Endothelial cell (in vitro differentiated cells): ENCODE measurements at regions not wholly inside any gene's neighbourhood (a gene's known extent, or its start where the extent isn't known, plus 50 kb on each side); places are given as distances from the start of the nearest gene placed in this dataset.

ENCODE experiments used
- DNase-seq: peaks from one replicate; pipeline ENCODE4 v3.0.0; 2021; ENCODE audit warnings: low spot score
- H3K27ac Mint-ChIP-seq: one replicate; pipeline ENCODE4 v1.8.0; 2021; ENCODE audit warnings: mixed read lengths, inconsistent platforms; ENCODE audit not compliant: unreplicated experiment
- H3K27me3 Mint-ChIP-seq: one replicate; pipeline ENCODE4 v1.8.0; 2021; ENCODE audit warnings: mild to moderate bottlenecking, moderate library complexity, mixed read lengths, inconsistent platforms; ENCODE audit not compliant: unreplicated experiment
- H3K36me3 Mint-ChIP-seq: one replicate; pipeline ENCODE4 v1.8.0; 2021; ENCODE audit warnings: mild to moderate bottlenecking, low read depth, mixed read lengths, inconsistent platforms; ENCODE audit not compliant: unreplicated experiment
- H3K4me1 Mint-ChIP-seq: one replicate; pipeline ENCODE4 v1.8.0; 2021; ENCODE audit warnings: mild to moderate bottlenecking, mixed read lengths, inconsistent platforms; ENCODE audit not compliant: unreplicated experiment
- H3K4me3 Mint-ChIP-seq: one replicate; pipeline ENCODE4 v1.8.0; 2021; ENCODE audit warnings: mild to moderate bottlenecking, mixed read lengths, inconsistent platforms; ENCODE audit not compliant: unreplicated experiment
- H3K9me3 Mint-ChIP-seq: one replicate; pipeline ENCODE4 v1.8.0; 2021; ENCODE audit warnings: mixed read lengths, inconsistent platforms; ENCODE audit not compliant: unreplicated experiment
- CTCF ChIP-seq: fragments of 200-600 bp; sonication (generic); IDR thresholded peaks from one replicate; pipeline ENCODE4 v1.5.0; 2021; ENCODE audit warnings: antibody characterized with exemption; ENCODE audit not compliant: unreplicated experiment

- Mint-ChIP-seq H3K27ac (no peak overlapping the region), H3K4me1 (no peaks in the 10 kb centered on the region), H3K36me3 (no peaks in the 10 kb centered on the region), H3K27me3 (peaks cover 2% of the 10 kb centered on the region), H3K9me3 (no peaks in the 10 kb centered on the region), H3K4me3 (no peak overlapping the region)
- DNase-seq = no peak
- no peak for TF ChIP-seq CTCF
These were observed 85.4 kb upstream of the GNAZ start for GRCh38 chr22:22984967-22985366.

- Mint-ChIP-seq H3K9me3 (no peaks in the 10 kb centered on the region), H3K36me3 (no peaks in the 10 kb centered on the region), H3K27ac (no peak overlapping the region), H3K4me3 (no peak overlapping the region), H3K27me3 (peaks cover 2% of the 10 kb centered on the region), H3K4me1 (no peaks in the 10 kb centered on the region)
- TF ChIP-seq CTCF = no peak
- no peak for DNase-seq
These were observed 84.3 kb upstream of the GNAZ start for GRCh38 chr22:22986008-22986407.

- H3K4me1 Mint-ChIP-seq = no peaks in the 10 kb centered on the region
- DNase-seq = no peak
- H3K27ac Mint-ChIP-seq = no peak overlapping the region
- no peaks in the 10 kb centered on the region for H3K36me3 Mint-ChIP-seq
- no peak for TF ChIP-seq CTCF
- H3K4me3 Mint-ChIP-seq = no peak overlapping the region
- no peaks in the 10 kb centered on the region for H3K9me3 Mint-ChIP-seq
- H3K27me3 Mint-ChIP-seq = peaks cover 2% of the 10 kb centered on the region
These were observed 83.7 kb upstream of the GNAZ start for GRCh38 chr22:22986640-22987039.

GRCh38 chr22:22988150-22988549, 82.2 kb upstream of the GNAZ start:
- H3K9me3 Mint-ChIP-seq = no peaks in the 10 kb centered on the region
- no peak overlapping the region for H3K4me3 Mint-ChIP-seq
- peaks cover 2% of the 10 kb centered on the region for H3K27me3 Mint-ChIP-seq
- H3K4me1 Mint-ChIP-seq = no peaks in the 10 kb centered on the region
- H3K27ac Mint-ChIP-seq = no peak overlapping the region
- DNase-seq = no peak
- H3K36me3 Mint-ChIP-seq = no peaks in the 10 kb centered on the region
- no peak for TF ChIP-seq CTCF

- H3K4me1 Mint-ChIP-seq = no peaks in the 10 kb centered on the region
- H3K9me3 Mint-ChIP-seq = no peaks in the 10 kb centered on the region
- DNase-seq = no peak
- H3K4me3 Mint-ChIP-seq = no peak overlapping the region
- H3K27me3 Mint-ChIP-seq = peaks cover 2% of the 10 kb centered on the region
- H3K36me3 Mint-ChIP-seq = no peaks in the 10 kb centered on the region
- H3K27ac Mint-ChIP-seq = no peak overlapping the region
- no peak for TF ChIP-seq CTCF
These were observed 81.5 kb upstream of the GNAZ start for GRCh38 chr22:22988785-22989184.
